Sciatic nerve (tissue), 2 donors: ENCODE measurements at regions not wholly inside any gene's neighbourhood (a gene's known extent, or its start where the extent isn't known, plus 50 kb on each side); places are given as distances from the start of the nearest gene placed in this dataset.
"Not testable (repeated sequence)": the region's sequence is repeated elsewhere in the genome, so short reads cannot be mapped to it uniquely, and the experiment has no call there.

Experiments used
- ATAC-seq: fragments of 200-7000 bp; cut with Tn5 transposase; one replicate; pipeline ENCODE4 v1.9.1; 2020; ENCODE audit warnings: mild to moderate bottlenecking, moderate library complexity
- DNase-seq: peaks from one replicate; pipeline ENCODE4 v3.0.0-alpha.2; 2020; ENCODE audit warnings: low spot score
- intact Hi-C: fragments of 100-400 bp; cut with DNase I; formaldehyde crosslinking; loops from one replicate; pipeline ENCODE4 v1.14.2; 2022
- donor health status: DM: no; HTN: no; CAD: no.
- donor health status: DM: no; HTN: no; CAD: no.

- ATAC-seq, intact Hi-C loops, DNase-seq: not testable (repeated sequence)
Observed at GRCh38 chr22:12637566-12638166, 2890.3 kb upstream of the OR11H1 start.

GRCh38 chr22:12638319-12638718 is 2889.7 kb upstream of the OR11H1 start:
- intact Hi-C loops, ATAC-seq, DNase-seq: not testable (repeated sequence)
